ACC112 (cell line): ENCODE measurements at regions not wholly inside any gene's neighbourhood (a gene's known extent, or its start where the extent isn't known, plus 50 kb on each side); places are given as distances from the start of the nearest gene placed in this dataset.
"Not testable (repeated sequence)": the region's sequence is repeated elsewhere in the genome, so short reads cannot be mapped to it uniquely, and the experiment has no call there.

Experiments
- H2AFZ ChIP-seq: fragments of 200-600 bp; sonication (generic); one replicate; pipeline ENCODE4 v1.6.0; 2017; ENCODE audit warnings: antibody characterized with exemption, low read length; ENCODE audit not compliant: unreplicated experiment
- H3K27ac ChIP-seq: fragments of 200-600 bp; sonication (generic); 2 replicates; pipeline ENCODE4 v1.5.1; 2014; ENCODE audit warnings: low read depth, mild to moderate bottlenecking, antibody characterized with exemption, low read length, moderate library complexity
- H3K27me3 ChIP-seq: fragments of 200-600 bp; sonication (generic); 2 replicates; pipeline ENCODE4 v1.6.1; 2014; ENCODE audit warnings: mild to moderate bottlenecking, antibody characterized with exemption, low read length, moderate library complexity, mixed read lengths; ENCODE audit not compliant: insufficient read depth
- H3K36me3 ChIP-seq: fragments of 200-600 bp; sonication (generic); 2 replicates; pipeline ENCODE4 v1.6.1; 2016; ENCODE audit warnings: mild to moderate bottlenecking, antibody characterized with exemption, low read length, moderate library complexity, mixed read lengths; ENCODE audit not compliant: insufficient read depth
- H3K4me1 ChIP-seq: fragments of 200-600 bp; sonication (generic); one replicate; pipeline ENCODE4 v1.6.1; 2016; ENCODE audit warnings: low read length, mixed read lengths; ENCODE audit not compliant: insufficient read depth, unreplicated experiment, control insufficient read depth
- H3K4me3 ChIP-seq: fragments of 200-600 bp; sonication (generic); 2 replicates; pipeline ENCODE4 v1.5.1; 2014; ENCODE audit warnings: mild to moderate bottlenecking, low read depth, low read length
- H3K79me2 ChIP-seq: fragments of 200-600 bp; sonication (generic); one replicate; pipeline ENCODE4 v1.6.0; 2016; ENCODE audit warnings: low read length; ENCODE audit not compliant: control insufficient read depth, unreplicated experiment, insufficient read depth

DNA sequence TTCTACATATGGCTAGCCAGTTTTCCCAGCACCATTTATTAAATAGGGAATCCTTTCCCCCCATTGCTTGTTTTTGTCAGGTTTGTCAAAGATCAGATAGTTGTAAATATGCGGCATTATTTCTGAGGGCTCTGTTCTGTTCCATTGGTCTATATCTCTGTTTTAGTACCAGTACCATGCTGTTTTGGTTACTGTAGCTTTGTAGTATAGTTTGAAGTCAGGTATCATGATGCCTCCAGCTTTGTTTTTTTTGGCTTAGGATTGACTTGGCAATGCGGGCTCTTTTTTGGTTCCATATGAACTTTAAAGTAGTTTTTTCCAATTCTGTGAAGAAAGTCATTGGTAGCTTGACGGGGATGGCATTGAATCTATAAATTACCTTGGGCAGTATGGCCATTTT lies 60.0 kb upstream of the GPC3 start:
- H3K4me1 ChIP-seq, H3K27ac ChIP-seq, H3K27me3 ChIP-seq, H3K4me3 ChIP-seq, H2AFZ ChIP-seq, H3K79me2 ChIP-seq, H3K36me3 ChIP-seq: not testable (repeated sequence)

DNA sequence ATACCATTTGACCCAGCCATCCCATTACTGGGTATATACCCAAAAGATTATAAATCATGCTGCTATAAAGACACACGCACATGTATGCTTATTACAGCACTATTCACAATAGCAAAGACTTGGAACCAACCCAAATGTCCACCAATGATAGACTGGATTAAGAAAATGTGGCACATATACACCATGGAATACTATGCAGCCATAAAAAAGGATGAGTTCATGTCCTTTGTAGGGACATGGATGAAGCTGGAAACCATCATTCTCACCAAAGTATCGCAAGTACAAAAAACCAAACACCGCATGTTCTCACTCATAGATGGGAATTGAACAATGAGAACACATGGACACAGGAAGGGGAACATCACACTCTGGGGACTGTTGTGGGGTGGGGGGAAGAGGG lies 81.7 kb upstream of the GPC3 start:
- H3K27me3 ChIP-seq, H3K27ac ChIP-seq, H2AFZ ChIP-seq, H3K4me1 ChIP-seq, H3K79me2 ChIP-seq, H3K36me3 ChIP-seq, H3K4me3 ChIP-seq: not testable (repeated sequence)

DNA sequence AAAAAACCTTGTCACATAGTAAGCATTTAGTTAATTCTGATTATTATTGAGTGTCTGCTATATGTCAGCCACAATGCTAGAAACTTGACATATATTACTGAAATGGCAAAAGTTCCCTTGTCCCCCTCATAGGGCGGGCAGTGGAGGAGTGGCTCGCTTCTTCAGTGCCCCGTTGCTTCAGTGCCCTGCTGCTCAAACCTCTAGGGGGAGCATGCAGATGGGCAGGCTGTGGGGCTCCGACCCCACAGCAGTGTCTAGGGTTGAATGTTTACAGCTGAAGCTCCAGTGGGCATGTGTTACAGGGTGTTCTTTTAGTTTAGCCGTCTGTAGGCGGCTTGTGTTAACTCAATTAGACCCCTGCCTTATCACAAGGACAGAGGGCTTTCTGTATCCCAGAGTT lies 86.5 kb upstream of the GPC3 start:
- not testable (repeated sequence) for H3K36me3 ChIP-seq, H3K4me3 ChIP-seq, H3K4me1 ChIP-seq, H3K79me2 ChIP-seq, H2AFZ ChIP-seq, H3K27me3 ChIP-seq, H3K27ac ChIP-seq

DNA sequence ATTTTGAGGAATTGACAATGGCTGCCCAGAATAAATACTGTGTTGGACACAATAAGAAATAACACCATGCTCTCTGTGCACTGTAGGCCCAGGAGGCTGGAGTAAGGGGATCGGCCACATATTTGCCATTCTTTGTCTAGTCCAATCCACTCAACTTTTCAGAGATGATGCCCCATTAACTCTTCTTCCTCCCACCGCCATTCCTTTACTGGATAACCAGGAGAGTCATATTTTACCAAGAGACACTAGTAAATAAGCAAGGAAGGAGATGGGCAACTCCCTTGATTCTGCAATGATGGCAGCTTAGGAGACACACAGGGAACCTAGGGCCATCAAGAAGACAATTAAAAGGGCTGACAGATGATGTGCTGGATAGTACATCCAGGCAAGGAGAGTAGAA lies 87.9 kb upstream of the GPC3 start:
- Histone ChIP-seq H3K4me1 (no peaks in the 10 kb centered on the region), H3K36me3 (no peaks in the 10 kb centered on the region), H2AFZ (no peak overlapping the region), H3K27me3 (no peaks in the 10 kb centered on the region), H3K4me3 (no peak overlapping the region), H3K79me2 (no peaks in the 10 kb centered on the region), H3K27ac (no peak overlapping the region)

DNA sequence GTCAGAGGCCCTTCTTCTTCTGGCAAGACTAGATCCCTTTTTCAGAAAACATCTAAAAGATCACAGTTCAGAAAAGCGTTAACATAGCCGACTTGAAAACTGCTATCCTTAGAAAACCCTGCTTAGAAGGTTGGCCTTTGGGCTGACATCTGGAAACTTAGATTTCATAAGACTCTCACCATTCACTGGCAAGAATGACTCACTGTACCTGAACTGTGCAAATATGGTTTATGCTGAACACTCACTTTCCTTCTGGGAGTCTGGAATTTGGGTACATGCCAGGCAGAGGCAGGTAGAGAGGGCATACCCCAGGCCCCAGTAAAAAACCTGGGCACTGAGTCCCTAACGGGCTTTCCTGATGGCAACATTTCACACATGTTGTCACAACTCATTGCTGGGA lies 88.8 kb upstream of the GPC3 start:
- H3K4me1 ChIP-seq, result no peaks in the 10 kb centered on the region
- H2AFZ ChIP-seq, result no peak overlapping the region
- no peak overlapping the region for H3K4me3 ChIP-seq
- H3K36me3 ChIP-seq, result no peaks in the 10 kb centered on the region
- no peaks in the 10 kb centered on the region for H3K27me3 ChIP-seq
- H3K27ac ChIP-seq, result no peak overlapping the region
- no peaks in the 10 kb centered on the region for H3K79me2 ChIP-seq

DNA sequence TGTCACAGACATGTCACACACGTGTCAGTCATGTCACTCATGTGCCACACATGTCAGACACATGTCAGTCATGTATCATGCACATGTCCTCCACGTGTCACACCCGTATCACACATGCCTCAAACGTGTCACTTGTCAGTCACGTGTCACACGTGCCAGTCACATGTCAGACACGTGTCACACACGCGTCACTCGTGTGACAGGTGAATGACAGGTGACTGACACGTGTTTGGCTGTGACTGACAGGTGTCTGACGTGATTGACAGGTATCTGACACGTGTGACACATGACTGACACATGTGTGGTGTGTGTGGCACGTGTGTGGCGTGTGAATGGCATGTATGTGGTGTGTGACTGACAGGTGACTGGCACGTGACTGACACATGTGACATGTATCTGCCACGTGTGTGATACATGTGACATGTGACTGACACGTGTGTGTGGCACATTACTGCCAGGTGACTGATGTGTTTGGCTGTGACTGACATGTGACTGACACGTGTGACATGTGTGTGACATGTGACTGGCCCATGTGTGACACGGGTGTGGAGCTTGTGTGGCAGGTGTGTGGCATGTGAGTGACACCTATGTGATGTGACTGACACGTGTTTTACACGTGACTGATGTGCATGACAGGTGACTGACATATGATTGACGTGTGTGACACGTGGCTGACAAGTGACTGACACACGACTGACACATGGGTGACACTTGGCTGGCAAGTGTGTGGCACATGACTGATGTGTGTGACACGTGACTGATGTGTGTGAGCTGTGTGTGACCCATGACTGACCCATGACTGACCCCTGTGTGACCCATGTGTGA lies 90.7 kb upstream of the GPC3 start:
- Histone ChIP-seq H3K27me3 (no peaks in the 10 kb centered on the region), H3K27ac (no peak overlapping the region), H3K4me3 (no peak overlapping the region), H3K4me1 (no peaks in the 10 kb centered on the region), H3K36me3 (no peaks in the 10 kb centered on the region), H3K79me2 (no peaks in the 10 kb centered on the region), H2AFZ (no peak overlapping the region)

DNA sequence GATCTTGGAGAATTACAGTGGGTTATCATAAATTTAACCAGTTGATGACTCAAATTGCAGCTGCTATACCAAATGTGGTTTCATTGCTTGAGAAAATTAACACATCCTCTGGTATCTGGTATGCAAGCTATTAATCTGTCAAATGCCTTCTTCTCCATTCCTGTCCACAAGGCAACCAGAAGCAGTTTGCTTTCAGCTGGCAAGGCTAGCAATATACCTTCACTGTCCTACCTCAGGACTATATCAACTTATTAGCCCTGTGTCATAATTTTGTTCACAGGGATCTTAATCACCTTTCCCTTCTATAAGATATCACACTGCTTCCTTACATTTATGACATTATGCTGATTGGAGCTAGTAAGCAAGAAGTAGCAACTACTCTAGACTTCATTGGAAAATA lies 110.0 kb upstream of the GPC3 start:
- no peaks in the 10 kb centered on the region for H3K79me2 ChIP-seq
- H3K4me1 ChIP-seq, result no peaks in the 10 kb centered on the region
- no peaks in the 10 kb centered on the region for H3K27me3 ChIP-seq
- no peak overlapping the region for H2AFZ ChIP-seq
- no peak overlapping the region for H3K27ac ChIP-seq
- no peaks in the 10 kb centered on the region for H3K36me3 ChIP-seq
- H3K4me3 ChIP-seq, result no peak overlapping the region

DNA sequence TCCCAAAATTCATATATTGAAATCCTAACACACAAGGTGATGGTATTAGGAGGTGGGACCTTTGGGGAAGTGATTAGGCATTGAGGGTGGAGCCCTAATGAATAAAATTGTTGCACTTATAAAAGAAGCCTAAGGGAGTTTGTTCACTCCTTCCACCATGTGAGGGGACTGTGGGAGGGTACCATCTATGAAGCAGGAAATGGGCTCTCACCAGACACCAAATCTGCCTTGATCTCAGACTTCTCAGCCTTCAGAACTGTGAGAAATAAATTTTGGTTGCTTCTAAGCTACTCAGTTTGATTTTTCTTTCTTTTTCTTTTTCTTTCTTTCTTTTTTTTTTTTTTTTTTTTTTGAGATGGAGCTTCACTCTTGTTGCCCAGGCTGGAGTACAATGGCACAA lies 116.2 kb upstream of the GPC3 start:
- Histone ChIP-seq H2AFZ (no peak overlapping the region), H3K27me3 (no peaks in the 10 kb centered on the region), H3K36me3 (no peaks in the 10 kb centered on the region), H3K27ac (no peak overlapping the region), H3K79me2 (no peaks in the 10 kb centered on the region), H3K4me3 (no peak overlapping the region), H3K4me1 (no peaks in the 10 kb centered on the region)

DNA sequence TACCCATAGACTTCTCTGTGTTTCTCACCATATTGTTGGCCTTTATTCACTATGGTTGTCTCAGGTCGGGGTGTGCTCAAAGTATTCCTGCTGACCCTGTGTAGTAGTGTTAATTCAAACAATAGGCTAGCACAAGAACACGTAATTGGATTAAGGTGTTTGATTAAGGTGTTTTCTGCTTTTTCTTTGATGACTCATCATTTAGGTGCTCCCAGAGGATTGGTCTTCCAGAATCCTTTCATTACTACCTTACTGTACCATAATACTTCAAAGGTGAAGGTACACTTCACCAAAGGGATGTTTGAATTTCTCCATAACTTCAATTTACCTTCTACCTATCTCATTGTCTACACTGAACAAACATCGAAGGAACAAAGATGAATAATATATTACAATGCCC lies 121.7 kb upstream of the CCDC160 start:
- no peak overlapping the region for H2AFZ ChIP-seq
- H3K27me3 ChIP-seq, result no peaks in the 10 kb centered on the region
- no peaks in the 10 kb centered on the region for H3K79me2 ChIP-seq
- no peaks in the 10 kb centered on the region for H3K4me1 ChIP-seq
- H3K4me3 ChIP-seq, result no peak overlapping the region
- H3K36me3 ChIP-seq, result no peaks in the 10 kb centered on the region
- no peak overlapping the region for H3K27ac ChIP-seq

DNA sequence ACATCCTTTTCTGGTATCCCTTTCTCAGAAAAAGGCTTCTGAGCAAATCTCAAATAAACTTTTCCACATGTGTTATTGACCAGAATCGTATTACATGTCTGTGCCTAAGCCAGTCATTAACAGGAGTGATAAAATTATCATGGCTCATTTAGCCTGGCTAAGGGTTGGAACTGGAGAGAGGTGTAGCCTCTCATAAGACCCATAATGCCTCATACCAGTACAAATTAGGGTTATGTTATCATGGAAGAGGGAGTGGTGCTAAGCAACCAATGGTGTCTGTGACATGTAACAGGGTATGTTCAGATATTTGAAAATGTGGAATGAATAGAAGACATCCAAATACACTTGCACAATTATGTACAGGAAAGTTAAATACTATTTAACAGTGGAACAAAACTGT lies 99.6 kb upstream of the CCDC160 start:
- Histone ChIP-seq H3K79me2 (no peaks in the 10 kb centered on the region), H3K36me3 (no peaks in the 10 kb centered on the region), H3K4me3 (no peak overlapping the region), H2AFZ (no peak overlapping the region), H3K27me3 (peaks cover 6% of the 10 kb centered on the region; the same call in 1 of the 2 replicates), H3K4me1 (no peaks in the 10 kb centered on the region), H3K27ac (no peak overlapping the region)

DNA sequence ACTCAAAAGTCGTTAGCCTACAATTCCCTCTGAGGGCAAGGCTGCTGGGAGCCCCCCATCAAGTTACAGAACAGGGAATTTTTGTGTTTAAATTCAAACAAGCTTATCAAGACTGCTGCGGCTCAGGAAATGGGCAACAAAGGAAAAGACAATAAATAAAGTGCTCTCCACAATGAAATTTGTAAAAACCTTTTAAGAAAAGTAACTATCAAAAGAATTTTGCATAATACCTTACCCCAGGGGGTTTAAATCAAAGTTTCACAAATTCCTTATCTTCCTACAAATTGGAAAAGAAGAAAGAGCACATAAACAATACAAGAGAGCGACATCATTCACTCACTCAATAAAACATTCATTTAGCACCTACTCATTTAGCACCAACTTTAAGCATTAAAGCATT lies 97.9 kb upstream of the CCDC160 start:
- Histone ChIP-seq H2AFZ (no peak overlapping the region), H3K36me3 (no peaks in the 10 kb centered on the region), H3K4me1 (no peaks in the 10 kb centered on the region), H3K27me3 (peaks cover 6% of the 10 kb centered on the region; the same call in 1 of the 2 replicates), H3K79me2 (no peaks in the 10 kb centered on the region), H3K27ac (no peak overlapping the region), H3K4me3 (no peak overlapping the region)
